ELF-1 (cell line): ENCODE measurements at regions not wholly inside any gene's neighbourhood (a gene's known extent, or its start where the extent isn't known, plus 50 kb on each side); places are given as distances from the start of the nearest gene placed in this dataset.

Source experiments
- DNase-seq: peaks from one replicate; pipeline ENCODE4 v3.0.0-alpha.2; 2016; ENCODE audit warnings: low read depth, low spot score

DNA sequence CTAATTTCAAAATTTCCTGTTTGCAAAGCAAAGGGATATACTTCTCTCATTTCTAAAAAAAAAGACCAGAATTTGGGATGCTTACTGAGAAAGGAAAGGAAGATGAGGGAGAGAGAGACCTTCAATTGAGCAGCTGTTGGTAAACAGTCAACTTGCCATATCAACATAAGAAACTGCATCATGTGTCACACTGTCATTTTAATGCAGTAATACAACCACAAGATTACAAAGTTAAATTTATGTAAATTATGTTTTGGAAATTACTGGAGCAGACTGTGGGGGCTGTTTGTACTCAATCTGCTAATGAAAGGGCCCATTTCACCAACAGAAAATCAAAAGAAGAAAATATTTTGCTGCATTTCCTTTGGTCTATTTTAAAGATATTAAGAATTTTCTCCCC, 370.4 kb upstream of the TMPO start:
- no peak for DNase-seq

DNA sequence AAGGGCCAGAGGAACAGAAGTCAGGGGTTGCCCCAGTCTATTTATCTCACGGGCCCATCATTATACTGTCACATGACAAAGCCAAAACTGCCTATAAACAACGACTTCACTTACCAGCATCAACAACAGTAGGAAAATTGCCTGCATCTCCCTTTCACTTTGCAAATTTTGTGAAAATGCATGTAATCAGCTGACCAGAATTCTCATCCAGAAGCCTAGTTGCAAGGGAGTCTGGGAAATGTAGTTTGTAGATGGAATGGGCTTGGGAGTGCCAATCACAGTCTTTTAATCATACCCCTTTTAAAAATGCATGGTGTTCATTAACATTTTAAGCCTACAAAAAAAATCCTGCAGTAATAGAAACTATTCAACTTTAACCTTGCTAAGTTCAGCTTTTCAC, 369.3 kb upstream of the TMPO start:
- no peak for DNase-seq

GRCh38 chr12:98146487-98146886, 368.9 kb upstream of the TMPO start:
- DNase-seq = no peak

DNA sequence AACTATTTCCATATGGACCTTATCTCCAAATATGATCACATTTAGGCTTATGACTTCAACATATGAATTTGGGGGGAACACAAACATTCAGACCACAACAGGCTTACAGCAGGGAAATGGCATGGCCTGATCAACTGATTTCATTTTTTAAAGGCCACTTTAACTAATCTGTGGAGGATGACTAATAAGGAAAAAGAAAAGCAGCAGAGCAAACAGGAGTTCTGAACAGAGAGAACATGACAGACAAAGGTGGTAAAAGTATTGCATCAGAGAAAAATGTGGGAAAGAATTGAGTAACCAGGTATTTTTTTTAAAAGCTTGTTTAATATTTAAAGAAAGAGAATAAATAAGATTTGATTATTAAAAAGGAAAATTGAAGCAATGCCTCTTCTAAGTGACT, 366.1 kb upstream of the TMPO start:
- no peak for DNase-seq

DNA sequence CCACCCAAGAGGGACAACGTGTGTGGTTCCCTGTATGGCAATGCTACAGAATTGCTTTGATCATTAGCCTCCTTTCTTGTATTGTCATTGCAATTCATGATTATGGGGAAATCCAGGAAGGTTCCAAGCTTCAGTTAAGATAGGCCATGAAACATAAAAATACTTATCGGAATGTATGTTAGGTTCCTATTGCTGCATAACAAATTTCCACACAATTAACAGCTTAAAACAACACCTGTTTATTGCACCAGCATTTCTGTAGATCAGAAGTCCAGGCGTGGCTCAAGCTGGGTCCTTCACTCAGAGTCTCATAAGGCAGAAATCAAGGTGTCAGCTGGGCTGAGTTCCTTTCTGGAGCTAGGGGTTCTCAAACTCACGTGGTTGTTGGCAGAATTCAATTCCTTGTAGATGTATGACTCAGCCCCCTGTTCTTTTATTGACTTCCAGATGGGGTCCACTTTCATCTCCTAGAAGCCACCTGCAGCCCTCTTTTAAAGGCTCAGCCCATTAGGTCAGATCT, 365.6 kb upstream of the TMPO start:
- no peak for DNase-seq

DNA sequence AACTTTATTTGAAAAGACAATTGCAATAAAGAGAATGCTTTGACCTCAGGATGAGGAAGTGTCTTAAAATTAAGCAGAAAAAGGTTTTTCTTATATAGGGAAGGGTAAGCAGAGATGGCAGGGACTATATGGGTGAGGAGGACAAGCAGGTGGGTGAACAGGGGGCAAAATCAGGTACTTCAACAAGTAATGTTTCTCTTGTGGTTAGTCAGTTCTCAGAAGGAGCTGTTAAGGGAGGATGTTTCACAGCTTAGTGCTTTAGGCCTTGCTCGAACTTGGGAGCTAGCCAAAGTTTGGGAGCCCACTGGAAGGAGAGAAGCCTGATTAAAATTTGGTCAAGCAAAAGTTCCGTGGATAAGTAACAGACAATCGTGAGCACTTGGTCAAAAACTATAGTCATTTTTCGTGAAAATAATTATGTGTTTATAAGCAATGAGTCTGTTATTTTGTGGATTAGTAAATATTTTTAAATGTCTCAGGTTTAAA, 364.2 kb upstream of the TMPO start:
- DNase-seq = no peak

DNA sequence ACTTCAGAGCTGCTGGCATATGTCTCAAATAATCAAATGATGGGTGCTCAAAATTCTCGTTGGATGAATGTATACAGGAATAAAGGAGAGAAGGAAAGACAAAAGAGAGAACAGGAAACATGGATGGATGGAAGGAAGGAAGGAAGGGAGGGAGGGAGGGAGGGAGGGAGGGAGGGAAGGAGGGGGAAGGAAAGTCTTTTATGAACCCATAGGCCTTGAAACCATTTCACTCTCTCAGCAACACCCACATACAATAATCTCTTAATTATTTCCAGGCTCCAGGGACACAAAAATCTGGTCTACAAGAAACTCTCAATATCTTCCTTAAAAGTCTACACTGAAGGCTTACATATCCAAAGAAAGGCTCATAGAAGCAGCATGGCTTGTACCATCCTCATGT, 363.4 kb upstream of the TMPO start:
- no peak for DNase-seq

- peak; percentile 29 for DNase-seq
Observed at GRCh38 chr12:98154850-98155249, 360.5 kb upstream of the TMPO start.

GRCh38 chr12:98156697-98157096, 358.7 kb upstream of the TMPO start:
- no peak for DNase-seq

DNA sequence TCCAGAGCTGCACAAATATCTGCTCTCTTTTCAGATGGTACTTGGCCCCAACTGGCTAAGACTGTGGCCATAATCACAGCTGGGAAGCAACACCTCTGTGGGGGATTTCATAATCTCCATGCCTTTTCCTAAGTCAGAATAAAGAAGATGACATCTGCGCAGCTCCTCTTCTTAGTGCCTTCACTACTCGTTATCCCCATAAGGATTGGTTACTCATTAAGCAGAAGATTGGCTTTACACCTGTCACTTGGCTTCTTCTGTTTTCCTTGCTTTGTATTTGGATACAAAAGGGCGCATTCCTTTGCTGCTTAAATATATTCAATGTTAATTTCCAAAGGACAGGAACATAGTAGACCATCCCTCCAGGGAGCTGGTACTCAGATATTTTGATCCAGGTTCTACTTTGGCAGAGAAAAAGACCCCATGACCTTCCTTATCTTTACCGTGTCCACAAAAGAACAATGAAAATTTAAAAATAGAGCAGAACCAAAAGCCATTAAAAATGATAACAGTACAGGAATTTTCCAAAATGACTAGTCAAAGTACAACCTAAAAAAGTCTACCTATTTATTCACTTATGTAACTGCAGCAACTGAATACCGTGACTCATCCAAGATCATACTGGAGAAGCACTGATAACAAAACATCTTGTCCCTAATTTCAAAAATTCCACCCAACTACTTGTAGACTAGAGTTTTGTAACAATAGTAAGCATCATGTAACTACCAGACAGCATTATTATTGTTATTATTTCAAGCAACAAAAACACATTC, 352.3 kb upstream of the TMPO start:
- DNase-seq = no peak

- DNase-seq = no peak
Observed at GRCh38 chr12:98172304-98172703, 343.1 kb upstream of the TMPO start.

DNA sequence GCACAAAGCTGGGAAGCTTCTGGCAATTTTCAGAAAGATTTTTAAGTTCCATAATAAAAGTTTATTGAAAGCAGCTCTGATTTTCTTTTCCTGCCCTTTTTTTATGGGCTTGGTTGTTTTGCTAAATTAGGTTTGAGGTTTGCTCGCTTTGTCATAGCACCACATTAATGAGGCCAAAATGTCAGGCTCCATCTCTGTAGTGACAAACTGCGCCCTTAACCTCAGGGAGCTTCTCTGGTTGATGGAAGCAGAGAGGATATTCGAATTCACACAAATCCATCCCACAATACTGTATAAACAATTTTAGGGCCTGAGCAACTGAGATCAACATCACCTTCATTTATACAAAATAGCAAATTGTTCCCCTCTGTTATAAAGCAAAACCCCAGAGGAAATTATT, 342.6 kb upstream of the TMPO start:
- no peak for DNase-seq

GRCh38 chr12:98173773-98174427, 341.5 kb upstream of the TMPO start:
- DNase-seq = no peak

- DNase-seq = no peak
Observed at GRCh38 chr12:98174428-98174809, 341.0 kb upstream of the TMPO start.

GRCh38 chr12:98178126-98178525, 337.3 kb upstream of the TMPO start:
- no peak for DNase-seq

DNA sequence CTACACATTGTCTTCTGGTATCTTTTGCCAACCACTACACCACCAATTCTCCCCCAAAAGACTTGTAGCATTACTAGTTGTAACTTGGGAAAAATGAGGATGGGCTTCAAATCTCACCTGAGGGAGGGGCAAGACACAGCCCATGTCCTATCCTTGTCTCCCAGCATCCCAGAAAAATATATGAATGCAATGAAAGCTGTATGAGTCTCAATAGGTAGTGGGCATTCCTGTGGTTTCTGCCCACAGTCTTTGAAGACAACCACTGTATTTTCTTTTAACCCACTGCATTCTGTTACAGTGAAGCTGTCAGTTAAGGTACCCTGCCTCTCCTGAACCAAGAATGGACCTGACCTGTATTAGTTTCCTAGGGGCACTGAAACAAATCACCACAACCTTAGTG, 336.2 kb upstream of the TMPO start:
- no peak for DNase-seq

DNA sequence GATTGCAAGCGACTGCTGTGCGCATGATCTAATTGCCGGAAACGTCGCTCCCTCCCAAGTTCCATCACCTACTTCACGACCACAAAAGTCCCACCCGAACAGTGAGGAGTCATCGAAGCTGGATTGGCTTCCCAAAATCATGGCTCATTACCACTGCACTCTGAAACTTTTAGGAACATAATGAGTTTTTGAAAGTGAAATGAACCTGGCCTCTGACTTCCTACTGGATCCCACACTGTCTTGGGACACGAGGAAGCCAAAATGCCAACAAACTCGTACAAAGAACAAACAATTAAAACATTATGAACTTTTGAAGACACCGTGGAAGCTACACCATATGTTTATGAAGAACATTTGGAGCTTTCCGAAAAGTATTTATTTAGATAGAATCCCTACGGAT, 334.8 kb upstream of the TMPO start:
- DNase-seq = no peak

GRCh38 chr12:98182821-98183220, 332.6 kb upstream of the TMPO start:
- DNase-seq = peak; percentile 53

- no peak for DNase-seq
Observed at GRCh38 chr12:98185606-98186005, 329.8 kb upstream of the TMPO start.

- no peak for DNase-seq
Observed at GRCh38 chr12:98188650-98189077, 326.7 kb upstream of the TMPO start.

GRCh38 chr12:98194591-98194990, 320.8 kb upstream of the TMPO start:
- no peak for DNase-seq

GRCh38 chr12:98198261-98198982, 317.0 kb upstream of the TMPO start:
- no peak for DNase-seq
